ENCODE measurements at regions not wholly inside any gene's neighbourhood (a gene's known extent, or its start where the extent isn't known, plus 50 kb on each side); places are given as distances from the start of the nearest gene placed in this dataset.

GRCh38 chr2:34534761-34535160, 935.7 kb upstream of the FAM98A start:
- TF ChIP-seq CTCF (conservative IDR thresholded peaks at IDR 0.05; ENCODE audit: low read depth, low read length) (no peak), EZH2 (IDR thresholded peaks at IDR 0.05; ENCODE audit: low read length, unreplicated experiment) (no peak), EZH2phosphoT487 (IDR thresholded peaks at IDR 0.05; ENCODE audit: borderline replicate concordance, low read length) (no peak)
